ENCODE measurements at regions not wholly inside any gene's neighbourhood (a gene's known extent, or its start where the extent isn't known, plus 50 kb on each side); places are given as distances from the start of the nearest gene placed in this dataset.
A peak's percentile ranks its signal among the peaks of the same experiment; 100 is the strongest.

- DNase-seq, result no peak
These were observed 152.8 kb upstream of the MKLN1 start for GRCh38 chr7:131174855-131175254.

- no peak for DNase-seq
These were observed 145.1 kb upstream of the MKLN1 start for GRCh38 chr7:131182446-131183058.

GRCh38 chr7:131183072-131183471 is 144.6 kb upstream of the MKLN1 start:
- no peak for DNase-seq

GRCh38 chr7:131183611-131184119 is 144.0 kb upstream of the MKLN1 start:
- no peak for DNase-seq

GRCh38 chr7:131186816-131187215 is 140.9 kb upstream of the MKLN1 start:
- no peak for DNase-seq

- DNase-seq, result peak in 1 of 3 donors; percentile 95
These were observed 139.0 kb upstream of the MKLN1 start for GRCh38 chr7:131188367-131189339.

GRCh38 chr7:131189488-131189887 is 138.2 kb upstream of the MKLN1 start:
- no peak for DNase-seq

GRCh38 chr7:131190146-131190545 is 137.5 kb upstream of the MKLN1 start:
- peak in 1 of 3 donors; percentile 5 for DNase-seq

- DNase-seq, result no peak
These were observed 137.1 kb upstream of the MKLN1 start for GRCh38 chr7:131190581-131190980.

- no peak for DNase-seq
These were observed 133.4 kb upstream of the MKLN1 start for GRCh38 chr7:131194070-131194865.

- DNase-seq, result no peak
These were observed 130.9 kb upstream of the MKLN1 start for GRCh38 chr7:131196803-131197202.

GRCh38 chr7:131197920-131198615 is 129.6 kb upstream of the MKLN1 start:
- DNase-seq, result peak in 1 of 3 donors; percentile 45

- no peak for DNase-seq
These were observed 125.2 kb upstream of the MKLN1 start for GRCh38 chr7:131202451-131202850.

GRCh38 chr7:131203291-131203976 is 124.2 kb upstream of the MKLN1 start:
- DNase-seq, result no peak

- DNase-seq, result no peak
These were observed 118.9 kb upstream of the MKLN1 start for GRCh38 chr7:131208777-131209176.

- DNase-seq, result no peak
These were observed 117.1 kb upstream of the MKLN1 start for GRCh38 chr7:131210618-131211017.

- DNase-seq, result no peak
These were observed 116.2 kb upstream of the MKLN1 start for GRCh38 chr7:131211500-131211899.

- DNase-seq, result no peak
These were observed 115.6 kb upstream of the MKLN1 start for GRCh38 chr7:131212114-131212513.

- no peak for DNase-seq
These were observed 108.9 kb upstream of the MKLN1 start for GRCh38 chr7:131218727-131219128.

GRCh38 chr7:131219312-131220041 is 108.2 kb upstream of the MKLN1 start:
- DNase-seq, result peak in 1 of 3 donors; percentile 32

Measured in muscle of back (tissue), 3 donors.